NCI-H1694 treated with DMSO at 0.1 percent for 48 hours (cell line): ENCODE measurements at regions not wholly inside any gene's neighbourhood (a gene's known extent, or its start where the extent isn't known, plus 50 kb on each side); places are given as distances from the start of the nearest gene placed in this dataset.
"Not testable (repeated sequence)": the region's sequence is repeated elsewhere in the genome, so short reads cannot be mapped to it uniquely, and the experiment has no call there.

Source experiments
- DNase-seq: peaks from one replicate; lab custom pipeline; 2025; lab: John Stamatoyannopoulos, UW

GRCh38 chr13:61138857-61139256, 276.8 kb downstream of the PCDH20 start:
- DNase-seq: no peak

GRCh38 chr13:61136515-61136914, 279.1 kb downstream of the PCDH20 start:
- DNase-seq: no peak

DNA sequence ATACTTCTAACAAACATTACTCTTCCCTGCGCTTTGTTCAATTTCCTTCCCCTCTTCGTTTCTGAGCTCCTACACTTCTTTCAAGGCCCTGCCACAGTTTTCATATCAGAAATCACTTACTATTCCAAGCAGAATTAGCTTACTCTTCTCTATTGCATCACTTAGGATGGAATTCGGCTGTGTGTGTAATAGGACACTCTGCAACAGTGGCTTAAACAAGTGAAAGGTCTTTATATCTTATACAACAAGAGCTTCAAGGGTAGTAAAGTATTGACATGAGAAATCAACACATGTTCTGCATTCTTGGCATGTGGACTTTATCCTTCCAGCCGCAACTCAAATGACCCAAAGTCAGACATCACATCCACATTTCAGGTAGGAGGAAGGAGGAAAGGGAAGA, 279.6 kb downstream of the PCDH20 start:
- no peak for DNase-seq

DNA sequence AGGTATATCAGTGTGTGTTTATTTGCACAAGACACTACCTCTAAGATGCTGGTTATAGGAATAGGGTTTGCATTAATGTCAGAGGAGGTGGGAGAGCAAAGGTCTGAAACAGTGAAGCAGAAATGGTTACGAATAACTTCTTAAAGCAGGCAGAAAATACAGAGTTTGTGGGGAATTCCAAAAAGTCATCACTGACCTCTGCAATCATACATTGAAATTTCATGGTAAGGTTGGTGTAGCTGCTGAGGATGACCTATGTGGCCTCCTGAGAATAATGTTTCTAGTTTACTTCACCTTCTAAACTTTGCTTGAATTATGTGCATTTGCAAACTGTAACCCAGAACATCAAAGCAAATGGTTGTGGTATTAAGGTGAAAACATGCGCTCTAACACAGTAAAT, 280.1 kb downstream of the PCDH20 start:
- no peak for DNase-seq

GRCh38 chr13:61128850-61129645, 286.6 kb downstream of the PCDH20 start:
- no peak for DNase-seq

DNA sequence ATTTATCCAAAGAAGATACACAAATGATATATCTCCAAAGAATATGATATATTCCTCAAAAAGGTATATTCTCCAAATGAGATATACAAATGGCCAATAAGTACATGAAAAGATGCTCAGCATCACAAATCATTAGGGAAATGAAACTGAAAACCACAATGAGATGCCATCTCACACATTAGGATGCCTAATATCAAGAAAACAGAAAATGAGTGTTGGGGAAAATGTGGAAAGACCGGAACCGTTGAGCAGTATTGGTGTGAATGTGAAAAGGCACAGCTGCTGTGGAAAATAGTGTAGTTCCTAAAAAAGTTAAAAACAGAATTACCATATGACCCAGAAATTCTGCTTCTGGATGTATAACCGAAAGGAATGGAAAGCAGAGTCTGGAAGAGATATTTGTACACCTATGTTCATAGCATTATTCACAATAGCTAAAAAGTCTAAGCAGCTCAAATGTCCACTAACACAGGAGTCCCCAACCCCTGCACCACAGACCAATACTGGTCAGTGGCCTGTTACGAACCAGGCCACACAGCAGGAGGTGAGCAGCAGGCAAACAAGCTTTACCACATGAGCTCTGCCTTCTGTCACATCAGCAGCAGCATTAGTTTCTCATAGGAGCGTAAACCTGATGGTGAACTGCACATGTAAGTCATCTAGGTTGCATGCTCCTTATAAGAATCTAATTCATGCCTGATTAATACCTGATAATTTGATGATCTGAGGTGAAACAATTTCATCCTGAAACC, 291.9 kb downstream of the PCDH20 start:
- no peak for DNase-seq

GRCh38 chr13:61113140-61113658, 302.4 kb downstream of the PCDH20 start:
- DNase-seq: no peak

DNA sequence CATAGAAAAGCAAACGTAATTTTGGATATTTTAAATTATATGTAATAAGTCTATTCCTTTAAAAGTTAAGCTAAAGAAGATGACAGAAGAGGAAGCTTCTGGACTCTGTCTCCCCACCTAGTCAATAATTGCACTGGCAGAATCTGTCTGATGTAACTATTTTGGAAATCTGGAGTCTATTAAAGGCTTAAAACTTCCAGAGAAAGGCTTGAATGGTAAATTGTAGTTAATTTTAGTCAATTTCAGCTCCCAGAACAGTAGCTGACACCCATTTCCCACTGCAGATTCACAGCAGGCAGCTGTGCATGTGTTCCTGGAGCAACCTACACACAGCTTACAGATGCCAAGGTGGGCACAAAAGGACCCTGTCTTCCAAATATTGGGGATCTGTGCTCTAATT, 304.1 kb downstream of the PCDH20 start:
- no peak for DNase-seq

- no peak for DNase-seq
These were observed 304.9 kb downstream of the PCDH20 start for GRCh38 chr13:61110732-61111131.

DNA sequence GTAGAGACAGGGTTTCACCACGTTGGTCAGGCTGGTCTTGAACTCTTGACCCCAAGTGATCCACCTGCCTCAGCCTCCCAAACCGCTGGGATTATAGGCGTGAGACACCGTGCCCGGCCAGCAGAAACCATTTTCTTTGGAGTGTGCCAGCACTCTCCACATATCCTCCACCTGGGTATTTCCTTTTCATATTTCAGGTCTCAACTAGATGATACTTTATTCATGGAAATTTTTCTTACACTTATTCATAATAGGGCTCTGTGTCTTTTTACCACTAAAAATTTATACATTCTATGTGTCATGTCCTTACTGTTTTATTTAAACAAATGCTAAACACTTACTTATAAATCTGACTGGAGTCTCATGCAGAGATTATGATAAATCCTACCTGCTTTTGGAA, 305.9 kb downstream of the PCDH20 start:
- no peak for DNase-seq

- no peak for DNase-seq
These were observed 307.7 kb downstream of the PCDH20 start for GRCh38 chr13:61107989-61108388.

- DNase-seq: no peak
These were observed 319.8 kb downstream of the PCDH20 start for GRCh38 chr13:61095885-61096284.

DNA sequence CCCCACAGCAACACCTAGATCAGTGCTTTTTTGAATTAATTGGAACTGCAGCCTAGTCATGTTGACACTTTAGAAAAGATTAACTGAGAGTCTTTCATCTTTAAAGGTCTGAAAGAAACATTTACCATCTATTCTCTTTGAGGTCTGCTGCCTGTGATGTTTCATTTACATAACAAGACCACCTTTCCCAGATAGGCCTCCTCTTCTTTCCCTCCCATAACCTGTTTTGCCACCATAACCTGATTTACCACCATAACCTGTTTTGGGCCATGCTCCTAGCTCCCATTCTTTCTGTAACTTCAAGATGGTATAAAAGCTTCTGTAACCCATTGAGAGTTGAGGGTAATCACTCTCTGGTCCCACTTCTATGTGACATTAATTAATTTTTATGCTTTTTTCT, 320.8 kb downstream of the PCDH20 start:
- no peak for DNase-seq

DNA sequence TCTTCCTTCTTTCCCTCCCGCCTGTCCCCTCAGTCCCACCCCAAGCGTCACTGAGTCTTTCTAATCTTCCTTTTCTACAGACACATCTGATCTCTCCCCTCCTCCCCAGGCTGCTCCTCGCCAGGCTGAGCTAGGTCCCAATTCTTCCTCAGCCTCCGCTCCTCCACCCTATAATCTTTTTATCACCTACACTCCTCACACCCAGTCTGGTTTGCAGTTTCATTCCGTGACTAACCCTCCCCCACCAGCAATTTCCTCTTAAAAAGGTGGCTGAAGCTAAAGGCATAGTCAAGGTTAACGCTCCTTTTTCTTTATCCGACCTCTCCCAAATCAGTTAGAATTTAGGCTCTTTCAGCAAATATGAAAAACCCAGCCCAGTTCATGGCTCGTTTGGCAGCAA, 325.8 kb downstream of the PCDH20 start:
- not testable (repeated sequence) for DNase-seq

GRCh38 chr13:61086087-61086486, 329.6 kb downstream of the PCDH20 start:
- no peak for DNase-seq

- no peak for DNase-seq
These were observed 330.7 kb downstream of the PCDH20 start for GRCh38 chr13:61084988-61085387.

DNA sequence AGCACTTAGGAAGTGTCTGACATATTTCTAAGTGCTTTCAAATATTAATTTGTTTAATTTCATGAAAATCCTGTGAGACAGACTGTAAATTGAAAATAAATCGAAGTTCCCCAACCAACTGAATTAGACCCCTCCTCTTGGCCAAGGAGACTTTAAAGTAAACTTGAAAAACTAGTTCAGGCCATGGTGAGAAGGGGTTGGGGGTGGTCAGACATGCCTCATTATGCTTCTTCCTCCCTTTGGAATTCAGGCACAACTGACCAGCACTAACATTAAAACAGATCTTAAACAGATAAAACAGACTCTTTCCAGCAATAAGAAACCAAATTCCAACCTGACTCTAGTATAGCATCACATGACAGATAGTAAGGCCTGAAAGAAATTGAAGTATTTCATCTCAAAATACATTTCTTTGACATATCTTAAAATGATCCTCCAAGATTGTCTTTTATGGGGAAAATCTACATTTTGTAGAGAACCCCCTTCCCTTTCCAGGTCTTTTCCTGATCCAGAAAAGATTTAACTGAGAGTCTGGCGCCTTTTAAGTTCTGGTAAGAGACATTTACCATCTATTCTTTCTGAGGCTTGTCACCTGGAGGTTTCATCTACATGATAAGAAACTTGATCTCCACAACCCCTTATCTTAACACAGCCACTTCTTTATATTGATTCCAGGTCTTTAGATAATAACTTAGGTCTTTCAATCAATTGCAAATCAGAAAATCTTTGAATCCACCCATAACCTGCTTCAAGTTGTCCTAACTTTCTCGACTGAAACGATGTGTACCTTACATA, 336.5 kb downstream of the PCDH20 start:
- DNase-seq: no peak

- no peak for DNase-seq
These were observed 363.5 kb downstream of the PCDH20 start for GRCh38 chr13:61052175-61052574.

DNA sequence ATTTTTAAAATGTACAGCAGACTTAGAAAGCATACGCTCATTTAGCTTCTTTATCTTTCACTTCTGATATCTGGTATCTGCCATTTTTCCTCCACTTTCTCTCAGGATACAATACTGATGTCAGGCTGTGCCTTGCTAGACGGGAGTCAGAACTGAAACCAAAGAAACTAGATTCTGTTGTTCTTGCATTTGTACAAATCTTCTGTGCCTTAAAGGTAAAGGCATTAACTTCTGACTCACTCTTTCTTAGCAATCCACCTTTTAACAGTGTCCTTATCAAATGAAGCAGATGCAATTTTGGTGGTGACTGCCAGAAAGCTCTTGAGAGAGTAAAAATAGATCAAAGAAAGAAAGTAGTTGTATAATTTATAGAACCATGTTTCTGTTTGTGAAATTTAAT, 370.4 kb downstream of the PCDH20 start:
- no peak for DNase-seq

DNA sequence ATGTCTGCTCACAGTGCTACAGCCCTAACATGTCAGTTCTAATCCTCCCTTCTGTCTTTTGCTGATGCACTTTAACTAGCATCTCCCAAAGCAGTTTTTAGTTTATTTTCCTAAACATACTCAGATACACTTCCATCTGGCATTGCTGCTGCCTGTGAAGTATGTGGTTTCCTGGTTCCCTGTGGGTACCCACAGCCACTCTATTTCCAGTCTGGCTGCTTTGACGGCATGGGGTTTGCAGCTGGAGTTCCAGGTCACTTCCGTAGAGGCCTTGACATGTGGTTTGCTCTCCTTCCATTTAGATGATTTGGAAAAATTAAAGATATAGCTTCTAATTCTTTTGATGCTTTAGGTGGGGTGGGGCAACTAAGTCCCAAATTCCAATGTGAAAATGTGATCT, 375.5 kb downstream of the PCDH20 start:
- DNase-seq: no peak

- DNase-seq: no peak
These were observed 376.3 kb downstream of the PCDH20 start for GRCh38 chr13:61039302-61039701.

GRCh38 chr13:61036715-61037114, 378.9 kb downstream of the PCDH20 start:
- DNase-seq: no peak
